Natural killer cell (primary cell): ENCODE measurements at regions not wholly inside any gene's neighbourhood (a gene's known extent, or its start where the extent isn't known, plus 50 kb on each side); places are given as distances from the start of the nearest gene placed in this dataset.

Experiments used
- ATAC-seq, 3 donors: fragments of 150-1000 bp in 2 of 3; fragments of 200-7000 bp in 1 of 3; cut with Tn5 transposase; 1 replicate in 1 of 3; 2 replicates in 2 of 3; pipeline ENCODE4 v1.10.0; 2021; ENCODE audit warnings: mild to moderate bottlenecking in 2 of 3, moderate library complexity in 2 of 3
- DNase-seq, 2 donors: peaks; one replicate each; pipeline versions ENCODE4 v3.0.0 to v3.0.0-alpha.2; 2013 to 2021; ENCODE audit warnings: mixed read lengths in 1 of 2
- H3K27ac ChIP-seq: one replicate; pipeline ENCODE4 v1.5.1; 2013; ENCODE audit warnings: mild to moderate bottlenecking, low read length
- H3K27me3 ChIP-seq: one replicate; pipeline ENCODE4 v1.6.1; 2013; ENCODE audit warnings: low read length; ENCODE audit not compliant: control insufficient read depth, insufficient read depth
- H3K36me3 ChIP-seq: one replicate; pipeline ENCODE4 v1.6.1; 2013; ENCODE audit warnings: low read length; ENCODE audit not compliant: control insufficient read depth, insufficient read depth
- H3K4me1 ChIP-seq: one replicate; pipeline ENCODE4 v1.6.1; 2013; ENCODE audit warnings: low read length; ENCODE audit not compliant: control insufficient read depth, insufficient read depth
- H3K4me3 ChIP-seq: one replicate; pipeline ENCODE4 v1.5.1; 2013; ENCODE audit warnings: low read length
- H3K9me3 ChIP-seq: one replicate; pipeline ENCODE4 v1.6.1; 2013; ENCODE audit warnings: low read length; ENCODE audit not compliant: control insufficient read depth, insufficient read depth
- H3K27ac Mint-ChIP-seq, 2 donors: one replicate each; pipeline ENCODE4 v1.8.0; 2022; ENCODE audit warnings: mild to moderate bottlenecking in 2 of 2, mixed read lengths in 2 of 2, moderate library complexity in 1 of 2
- H3K27me3 Mint-ChIP-seq, 2 donors: one replicate each; pipeline ENCODE4 v1.8.0; 2022; ENCODE audit warnings: low read depth in 2 of 2, mixed read lengths in 2 of 2
- H3K36me3 Mint-ChIP-seq: one replicate; pipeline ENCODE4 v1.8.0; 2022; ENCODE audit warnings: mixed read lengths
- H3K4me1 Mint-ChIP-seq, 2 donors: one replicate each; pipeline ENCODE4 v1.8.0; 2022; ENCODE audit warnings: mixed read lengths in 2 of 2
- H3K4me3 Mint-ChIP-seq: one replicate; pipeline ENCODE4 v1.8.0; 2022; ENCODE audit warnings: mild to moderate bottlenecking, moderate library complexity, mixed read lengths
- H3K9me3 Mint-ChIP-seq, 2 donors: one replicate each; pipeline ENCODE4 v1.8.0; 2022; ENCODE audit warnings: mixed read lengths in 2 of 2
- CTCF ChIP-seq: fragments of 200-600 bp; IDR thresholded peaks from one replicate; pipeline ENCODE4 v1.8.0; 2022; ENCODE audit warnings: antibody characterized with exemption
- WGBS: methylation state at CpG from one replicate; pipeline ENCODE4 v1.1.7; 2013; ENCODE audit warnings: missing lambda C conversion rate; ENCODE audit not compliant: insufficient coverage; 5-methylcytosine and 5-hydroxymethylcytosine counted together
- intact Hi-C: fragments of 100-400 bp; cut with micrococcal nuclease; formaldehyde crosslinking; loops from one replicate; pipeline ENCODE4 v1.14.2; 2022

GRCh38 chr12:108403952-108404351 is 64.8 kb upstream of the CMKLR1 start:
- Mint-ChIP-seq H3K27ac (no peak overlapping the region), H3K4me1 (no peaks in the 10 kb centered on the region), H3K9me3 (peaks cover 2 to 9% of the 10 kb centered on the region in 2 donors), H3K27me3 (peaks cover 6 to 28% of the 10 kb centered on the region in 2 donors), H3K36me3 (peaks cover 12% of the 10 kb centered on the region), H3K4me3 (no peak overlapping the region)
- intact Hi-C loops = no loop called here
- Histone ChIP-seq H3K4me1 (no peaks in the 10 kb centered on the region), H3K27me3 (peaks cover 2% of the 10 kb centered on the region), H3K27ac (no peak overlapping the region), H3K36me3 (no peaks in the 10 kb centered on the region), H3K9me3 (no peaks in the 10 kb centered on the region), H3K4me3 (no peak overlapping the region)
- WGBS = 42% methylated on average over 3 of the region's 3 CpGs
- ATAC-seq (no peak), DNase-seq (no peak)
- no peak for TF ChIP-seq CTCF

GRCh38 chr12:108401964-108402363 is 62.9 kb upstream of the CMKLR1 start:
- Mint-ChIP-seq H3K27me3 (peaks cover 6 to 41% of the 10 kb centered on the region in 2 donors), H3K4me3 (no peak overlapping the region), H3K4me1 (no peaks in the 10 kb centered on the region), H3K9me3 (peaks cover 2 to 9% of the 10 kb centered on the region in 2 donors), H3K36me3 (peaks cover 12% of the 10 kb centered on the region), H3K27ac (no peak overlapping the region)
- no peaks in the 10 kb centered on the region for H3K9me3 ChIP-seq
- WGBS = 62% methylated on average over 3 of the region's 3 CpGs
- H3K4me1 ChIP-seq = no peaks in the 10 kb centered on the region
- DNase-seq (no peak), ATAC-seq (no peak)
- no peak for TF ChIP-seq CTCF
- H3K27ac ChIP-seq = no peak overlapping the region
- no peak overlapping the region for H3K4me3 ChIP-seq
- intact Hi-C loops = no loop called here
- H3K27me3 ChIP-seq = peaks cover 2% of the 10 kb centered on the region
- no peaks in the 10 kb centered on the region for H3K36me3 ChIP-seq

- TF ChIP-seq CTCF = no peak
- no peaks in the 10 kb centered on the region for H3K36me3 ChIP-seq
- H3K27ac Mint-ChIP-seq = no peak overlapping the region
- H3K27me3 Mint-ChIP-seq = peaks cover 9 to 45% of the 10 kb centered on the region in 2 donors
- H3K9me3 ChIP-seq = no peaks in the 10 kb centered on the region
- no peaks in the 10 kb centered on the region for H3K4me1 Mint-ChIP-seq
- H3K9me3 Mint-ChIP-seq = peaks cover 0 to 11% of the 10 kb centered on the region in 2 donors
- H3K27me3 ChIP-seq = peaks cover 2% of the 10 kb centered on the region
- no peak for DNase-seq
- intact Hi-C loops = no loop called here
- H3K4me1 ChIP-seq = no peaks in the 10 kb centered on the region
- WGBS = 63% methylated on average over 2 of the region's 3 CpGs
- no peak overlapping the region for H3K4me3 Mint-ChIP-seq
- H3K27ac ChIP-seq = no peak overlapping the region
- no peak overlapping the region for H3K4me3 ChIP-seq
- no peak for ATAC-seq
- H3K36me3 Mint-ChIP-seq = peaks cover 7% of the 10 kb centered on the region
Observed at GRCh38 chr12:108400900-108401480, 61.9 kb upstream of the CMKLR1 start.

- Histone ChIP-seq H3K9me3 (no peaks in the 10 kb centered on the region), H3K27me3 (peaks cover 2% of the 10 kb centered on the region), H3K4me3 (no peak overlapping the region), H3K4me1 (no peaks in the 10 kb centered on the region), H3K36me3 (no peaks in the 10 kb centered on the region), H3K27ac (no peak overlapping the region)
- no peak for TF ChIP-seq CTCF
- Mint-ChIP-seq H3K9me3 (peaks cover 0 to 6% of the 10 kb centered on the region in 2 donors), H3K36me3 (peaks cover 2% of the 10 kb centered on the region), H3K27me3 (peaks cover 9 to 40% of the 10 kb centered on the region in 2 donors), H3K4me3 (no peak overlapping the region), H3K4me1 (no peaks in the 10 kb centered on the region), H3K27ac (no peak overlapping the region)
- 79% methylated on average over 2 of the region's 2 CpGs for WGBS
- intact Hi-C loops = no loop called here
- no peak for ATAC-seq
- DNase-seq = no peak
Observed at GRCh38 chr12:108400481-108400880, 61.4 kb upstream of the CMKLR1 start.
